Mesenchymal stem cell (in vitro differentiated cells and primary cell): ENCODE measurements at regions not wholly inside any gene's neighbourhood (a gene's known extent, or its start where the extent isn't known, plus 50 kb on each side); places are given as distances from the start of the nearest gene placed in this dataset.
"Not testable (repeated sequence)": the region's sequence is repeated elsewhere in the genome, so short reads cannot be mapped to it uniquely, and the experiment has no call there.

Source experiments
- DNase-seq: peaks from one replicate; pipeline ENCODE4 v3.0.0-alpha.2; 2013
- H2AFZ ChIP-seq: one replicate; pipeline ENCODE4 v1.6.1; 2013; ENCODE audit warnings: low read depth, mild to moderate bottlenecking, control low read depth, inconsistent platforms, low read length, moderate library complexity
- H2AK5ac ChIP-seq: 2 replicates; pipeline ENCODE4 v1.6.1; 2013; ENCODE audit warnings: low read length, moderate library complexity, mild to moderate bottlenecking, inconsistent platforms; ENCODE audit not compliant: severe bottlenecking
- H2BK120ac ChIP-seq: one replicate; pipeline ENCODE4 v1.6.1; 2013; ENCODE audit warnings: low read depth, mild to moderate bottlenecking, inconsistent platforms, low read length, moderate library complexity
- H2BK12ac ChIP-seq, 2 experiments: one replicate each; pipeline ENCODE4 v1.6.1; 2013; ENCODE audit warnings: inconsistent platforms in 2 of 2, low read length in 2 of 2, mild to moderate bottlenecking in 2 of 2, moderate library complexity in 2 of 2, control low read depth in 1 of 2
- H2BK15ac ChIP-seq: one replicate; pipeline ENCODE4 v1.6.1; 2013; ENCODE audit warnings: mild to moderate bottlenecking, low read depth, inconsistent platforms; ENCODE audit not compliant: poor library complexity, severe bottlenecking
- H2BK5ac ChIP-seq: 2 replicates; pipeline ENCODE4 v1.6.1; 2013; ENCODE audit warnings: low read depth, mild to moderate bottlenecking, low read length, control low read depth, inconsistent platforms; ENCODE audit not compliant: poor library complexity, severe bottlenecking
- H3K14ac ChIP-seq, 2 experiments: one replicate each; pipeline ENCODE4 v1.6.1; 2013; ENCODE audit warnings: inconsistent platforms in 2 of 2, low read length in 2 of 2, control low read depth in 1 of 2, mild to moderate bottlenecking in 1 of 2, moderate library complexity in 1 of 2
- H3K18ac ChIP-seq, 2 experiments: one replicate each; pipeline ENCODE4 v1.6.1; 2013; ENCODE audit warnings: inconsistent platforms in 2 of 2, low read length in 2 of 2, control low read depth in 1 of 2, low read depth in 1 of 2, mild to moderate bottlenecking in 1 of 2
- H3K23ac ChIP-seq, 2 experiments: one replicate each; pipeline ENCODE4 v1.6.1; 2013; ENCODE audit warnings: inconsistent platforms in 2 of 2, low read length in 2 of 2, mild to moderate bottlenecking in 2 of 2, moderate library complexity in 2 of 2, control low read depth in 1 of 2
- H3K27ac ChIP-seq: 2 replicates; pipeline ENCODE4 v1.5.1; 2013; ENCODE audit warnings: mild to moderate bottlenecking, moderate library complexity, low read length, control low read depth, inconsistent platforms; ENCODE audit not compliant: poor library complexity, severe bottlenecking
- H3K27me3 ChIP-seq, 2 experiments: 2 replicates each; pipeline versions ENCODE4 v1.6.1 to v1.7.0; 2013; ENCODE audit warnings: low read length in 2 of 2, mild to moderate bottlenecking in 2 of 2, moderate library complexity in 2 of 2, control low read depth in 1 of 2, inconsistent platforms in 1 of 2; ENCODE audit not compliant: control insufficient read depth in 1 of 2, insufficient read depth in 1 of 2
- H3K36me3 ChIP-seq, 2 experiments: 2 replicates each; pipeline versions ENCODE4 v1.6.1 to v1.7.0; 2013; ENCODE audit warnings: low read length in 2 of 2, control low read depth in 1 of 2, inconsistent platforms in 1 of 2, low read depth in 1 of 2, mild to moderate bottlenecking in 1 of 2; ENCODE audit not compliant: insufficient read depth in 2 of 2, control insufficient read depth in 1 of 2
- H3K4ac ChIP-seq, 2 experiments: one replicate each; pipeline ENCODE4 v1.6.1; 2013; ENCODE audit warnings: inconsistent platforms in 2 of 2, low read length in 2 of 2, mild to moderate bottlenecking in 2 of 2, moderate library complexity in 2 of 2, control low read depth in 1 of 2, low read depth in 1 of 2
- H3K4me1 ChIP-seq: 2 replicates; pipeline ENCODE4 v1.6.1; 2013; ENCODE audit warnings: low read depth, low read length, control low read depth; ENCODE audit not compliant: control insufficient read depth, insufficient read depth
- H3K4me2 ChIP-seq: 2 replicates; pipeline ENCODE4 v1.6.1; 2013; ENCODE audit warnings: low read length, mild to moderate bottlenecking, inconsistent platforms; ENCODE audit not compliant: poor library complexity, severe bottlenecking
- H3K4me3 ChIP-seq, 2 experiments: 2 replicates each; pipeline versions ENCODE4 v1.5.1 to v1.7.0; 2013; ENCODE audit warnings: low read length in 2 of 2, mild to moderate bottlenecking in 2 of 2, control low read depth in 1 of 2, low read depth in 1 of 2; ENCODE audit not compliant: insufficient read depth in 1 of 2
- H3K79me1 ChIP-seq: replicated peaks from 2 replicates; pipeline ENCODE4 v1.6.1; 2013; ENCODE audit warnings: mild to moderate bottlenecking, control low read depth, low read length, inconsistent platforms; ENCODE audit not compliant: poor library complexity, severe bottlenecking
- H3K9ac ChIP-seq: 2 replicates; pipeline ENCODE4 v1.7.0; 2013; ENCODE audit warnings: mild to moderate bottlenecking, low read length, moderate library complexity
- H3K9me3 ChIP-seq: 2 replicates; pipeline ENCODE4 v1.7.0; 2013; ENCODE audit warnings: mild to moderate bottlenecking, low read length; ENCODE audit not compliant: control insufficient read depth
- H4K8ac ChIP-seq: one replicate; pipeline ENCODE4 v1.6.1; 2013; ENCODE audit warnings: inconsistent platforms, mild to moderate bottlenecking, low read length, moderate library complexity
- H4K91ac ChIP-seq: one replicate; pipeline ENCODE4 v1.6.1; 2013; ENCODE audit warnings: mild to moderate bottlenecking, low read length, inconsistent platforms
- WGBS: methylation state at CpG from one replicate; pipeline ENCODE4 v1.1.7; 2013; ENCODE audit warnings: mixed read lengths; 5-methylcytosine and 5-hydroxymethylcytosine counted together

DNA sequence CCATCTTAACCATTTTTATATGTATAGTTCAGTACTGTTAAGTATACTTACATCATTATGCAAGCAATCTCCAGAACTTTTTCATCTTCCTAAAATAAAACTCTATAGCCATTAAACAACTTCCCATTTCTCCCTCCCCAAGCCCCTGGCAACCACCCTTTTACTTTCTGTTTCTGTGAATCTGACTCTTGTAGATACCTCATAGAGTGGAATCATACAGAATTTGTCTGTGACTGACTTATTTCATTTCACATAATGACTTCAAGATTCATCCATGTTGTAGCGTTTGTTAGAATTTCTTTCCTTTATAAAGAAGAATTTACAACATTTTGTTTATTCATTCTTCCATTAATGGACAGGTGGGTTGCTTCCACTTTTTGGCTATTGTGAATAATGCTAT lies 91.2 kb upstream of the FREM3 start:
- H3K79me1 ChIP-seq, H3K36me3 ChIP-seq, H3K18ac ChIP-seq, DNase-seq, H3K9me3 ChIP-seq, H2AK5ac ChIP-seq, H2BK12ac ChIP-seq, H2BK120ac ChIP-seq, H3K23ac ChIP-seq, H3K9ac ChIP-seq, H2AFZ ChIP-seq, H3K27me3 ChIP-seq, H3K27ac ChIP-seq, H3K4me1 ChIP-seq, H2BK15ac ChIP-seq, H3K4me3 ChIP-seq, H2BK5ac ChIP-seq, H4K8ac ChIP-seq, H3K14ac ChIP-seq, H3K4ac ChIP-seq, H3K4me2 ChIP-seq, H4K91ac ChIP-seq: not testable (repeated sequence)
- no CpG with 5 or more reads among the region's 1 CpG for WGBS

DNA sequence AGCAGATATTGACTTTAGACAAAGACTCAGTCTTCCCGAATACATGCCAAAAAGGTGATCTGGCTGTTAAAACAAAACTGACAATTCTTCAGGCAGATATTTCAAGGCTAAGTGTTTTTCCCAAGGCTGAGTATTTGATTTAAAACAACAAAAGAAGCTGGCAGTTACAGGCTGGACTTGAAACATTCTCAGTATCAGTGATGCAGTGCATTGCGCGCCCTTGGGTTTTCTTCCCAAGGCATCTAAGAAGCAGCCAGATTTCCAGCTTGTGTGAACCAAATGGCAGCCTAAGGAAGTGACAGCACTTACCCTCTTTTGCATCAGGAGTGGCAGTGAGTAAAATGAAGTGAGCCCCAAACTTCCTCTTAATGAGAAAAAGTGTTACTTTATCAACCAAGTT lies 90.0 kb upstream of the FREM3 start:
- H3K4me1 ChIP-seq, H3K27ac ChIP-seq, H4K8ac ChIP-seq, H3K4ac ChIP-seq, H3K14ac ChIP-seq, H3K4me3 ChIP-seq, H3K27me3 ChIP-seq, H2AK5ac ChIP-seq, H3K23ac ChIP-seq, H2BK15ac ChIP-seq, H3K9me3 ChIP-seq, H4K91ac ChIP-seq, DNase-seq, H3K36me3 ChIP-seq, H2AFZ ChIP-seq, H2BK12ac ChIP-seq, H3K18ac ChIP-seq, H3K4me2 ChIP-seq, H2BK5ac ChIP-seq, H3K9ac ChIP-seq, H3K79me1 ChIP-seq, H2BK120ac ChIP-seq: not testable (repeated sequence)
- WGBS = 95% methylated on average over 2 of the region's 3 CpGs

DNA sequence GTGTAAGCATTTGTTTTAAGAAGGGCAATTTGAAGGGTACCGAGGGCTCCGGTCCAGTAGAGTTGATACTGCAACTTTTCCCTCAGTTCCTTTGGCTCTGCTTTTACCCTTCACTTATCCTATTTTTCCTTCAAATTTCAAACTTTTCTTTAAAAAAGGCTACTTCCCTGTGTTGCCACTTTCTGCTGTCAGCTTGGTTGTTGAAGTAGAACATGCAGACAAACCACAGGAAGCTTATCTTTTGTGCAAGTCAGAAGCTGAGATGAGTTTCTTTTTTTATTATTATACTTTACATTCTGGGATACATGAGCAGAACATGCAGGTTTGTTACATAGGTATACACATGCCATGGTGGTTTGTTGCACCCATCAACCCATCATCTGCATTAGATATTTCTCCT lies 89.1 kb upstream of the FREM3 start:
- H3K27me3 ChIP-seq, H3K9me3 ChIP-seq, H3K79me1 ChIP-seq, H2AFZ ChIP-seq, H3K18ac ChIP-seq, H2BK12ac ChIP-seq, H4K91ac ChIP-seq, H3K27ac ChIP-seq, H3K4me3 ChIP-seq, H2AK5ac ChIP-seq, DNase-seq, H2BK120ac ChIP-seq, H4K8ac ChIP-seq, H3K4ac ChIP-seq, H3K14ac ChIP-seq, H2BK5ac ChIP-seq, H2BK15ac ChIP-seq, H3K36me3 ChIP-seq, H3K4me1 ChIP-seq, H3K9ac ChIP-seq, H3K23ac ChIP-seq, H3K4me2 ChIP-seq: not testable (repeated sequence)
- 100% methylated on average over 2 of the region's 2 CpGs for WGBS

DNA sequence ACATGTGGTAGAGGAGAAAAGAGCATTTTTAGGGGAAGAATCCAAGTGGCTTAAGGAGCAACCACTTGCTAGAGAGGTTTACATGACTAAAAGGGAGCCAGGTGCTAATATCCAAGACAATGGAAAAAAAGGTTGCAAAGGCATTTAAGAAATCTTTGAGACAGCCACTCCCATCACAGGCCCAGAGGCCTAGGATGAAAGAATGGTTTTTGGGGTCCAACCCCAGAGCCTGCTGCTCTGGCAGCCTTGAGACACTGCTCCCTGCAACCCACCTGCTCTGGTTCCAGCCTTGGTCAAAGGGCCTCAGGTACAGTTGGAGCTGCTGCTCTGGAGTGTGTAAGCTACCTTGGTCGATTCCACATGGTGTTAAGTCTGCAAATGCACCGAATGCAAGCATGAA lies 84.1 kb upstream of the FREM3 start:
- no peaks in the 10 kb centered on the region for H3K4me1 ChIP-seq
- WGBS = 42% methylated on average over 2 of the region's 2 CpGs
- H3K18ac ChIP-seq = no peak overlapping the region
- H2BK12ac ChIP-seq = no peak overlapping the region
- H3K27me3 ChIP-seq = no peaks in the 10 kb centered on the region
- no peak overlapping the region for H4K8ac ChIP-seq
- no peak overlapping the region for H2AK5ac ChIP-seq
- no peak overlapping the region for H3K23ac ChIP-seq
- no peaks in the 10 kb centered on the region for H3K79me1 ChIP-seq
- no peak overlapping the region for H3K4me3 ChIP-seq
- H3K9ac ChIP-seq = no peak overlapping the region
- no peak overlapping the region for H2BK5ac ChIP-seq
- no peak overlapping the region for H3K27ac ChIP-seq
- no peak overlapping the region for H2BK120ac ChIP-seq
- H3K14ac ChIP-seq = no peak overlapping the region
- H3K4me2 ChIP-seq = no peak overlapping the region
- H3K36me3 ChIP-seq = no peaks in the 10 kb centered on the region
- no peak overlapping the region for H3K4ac ChIP-seq
- no peak for DNase-seq
- no peaks in the 10 kb centered on the region for H3K9me3 ChIP-seq
- H2AFZ ChIP-seq = no peak overlapping the region
- no peak overlapping the region for H4K91ac ChIP-seq
- no peak overlapping the region for H2BK15ac ChIP-seq
